ENCODE measurements at regions not wholly inside any gene's neighbourhood (a gene's known extent, or its start where the extent isn't known, plus 50 kb on each side); places are given as distances from the start of the nearest gene placed in this dataset.

DNA sequence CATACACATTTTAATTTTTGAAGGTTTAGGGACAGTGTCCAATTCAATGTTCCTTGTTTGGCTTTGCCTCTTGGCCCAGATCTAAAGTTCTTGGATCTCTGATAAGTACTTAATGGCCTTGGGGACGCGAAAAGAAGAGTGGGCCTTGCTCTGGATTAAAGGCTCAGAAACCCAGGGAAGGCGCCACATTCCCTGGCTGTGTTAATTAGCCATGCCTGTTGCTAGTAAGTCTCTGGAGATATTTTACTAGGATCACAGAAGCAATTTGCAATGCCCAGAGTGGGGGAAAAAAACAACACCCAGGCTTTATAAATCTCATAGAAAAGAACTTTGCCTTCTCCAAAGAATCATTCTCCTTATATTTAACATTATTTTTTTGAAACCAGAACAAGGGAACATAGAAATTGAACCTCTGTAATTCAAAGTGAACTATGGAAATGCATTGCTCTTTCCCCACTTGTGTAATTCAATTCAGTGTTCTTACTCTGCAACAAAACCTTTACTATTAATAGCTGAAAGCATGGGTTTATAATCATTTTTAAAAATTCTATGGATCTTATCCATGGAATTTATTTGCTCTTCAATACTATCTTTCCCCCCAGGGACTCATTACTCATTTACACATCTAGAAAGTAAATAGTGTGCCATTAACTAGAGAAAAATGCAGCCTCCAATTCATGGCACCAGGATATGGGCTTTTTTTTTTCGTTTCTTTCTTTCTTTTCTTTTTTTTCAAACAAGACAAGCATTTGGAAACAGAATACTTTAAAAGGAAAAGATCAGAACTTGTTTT lies 172.2 kb upstream of the ANKRD55 start:
- TF ChIP-seq POLR2A (IDR thresholded peaks at IDR 0.05): no peak
- TF ChIP-seq, protein P1, sequence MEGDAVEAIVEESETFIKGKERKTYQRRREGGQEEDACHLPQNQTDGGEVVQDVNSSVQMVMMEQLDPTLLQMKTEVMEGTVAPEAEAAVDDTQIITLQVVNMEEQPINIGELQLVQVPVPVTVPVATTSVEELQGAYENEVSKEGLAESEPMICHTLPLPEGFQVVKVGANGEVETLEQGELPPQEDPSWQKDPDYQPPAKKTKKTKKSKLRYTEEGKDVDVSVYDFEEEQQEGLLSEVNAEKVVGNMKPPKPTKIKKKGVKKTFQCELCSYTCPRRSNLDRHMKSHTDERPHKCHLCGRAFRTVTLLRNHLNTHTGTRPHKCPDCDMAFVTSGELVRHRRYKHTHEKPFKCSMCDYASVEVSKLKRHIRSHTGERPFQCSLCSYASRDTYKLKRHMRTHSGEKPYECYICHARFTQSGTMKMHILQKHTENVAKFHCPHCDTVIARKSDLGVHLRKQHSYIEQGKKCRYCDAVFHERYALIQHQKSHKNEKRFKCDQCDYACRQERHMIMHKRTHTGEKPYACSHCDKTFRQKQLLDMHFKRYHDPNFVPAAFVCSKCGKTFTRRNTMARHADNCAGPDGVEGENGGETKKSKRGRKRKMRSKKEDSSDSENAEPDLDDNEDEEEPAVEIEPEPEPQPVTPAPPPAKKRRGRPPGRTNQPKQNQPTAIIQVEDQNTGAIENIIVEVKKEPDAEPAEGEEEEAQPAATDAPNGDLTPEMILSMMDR (IDR thresholded peaks at IDR 0.05): no peak

Data from right lobe of liver (tissue), 4 donors.